ENCODE measurements at regions not wholly inside any gene's neighbourhood (a gene's known extent, or its start where the extent isn't known, plus 50 kb on each side); places are given as distances from the start of the nearest gene placed in this dataset.

GRCh38 chr22:27585141-27585540 lies 216.4 kb downstream of the MN1 start:
- TF ChIP-seq POLR2A (IDR thresholded peaks at IDR 0.05) (no peak), CTCF (IDR thresholded peaks at IDR 0.05) (no peak)

Data from adrenal gland (tissue), 5 donors.